NCI-H2227 (cell line): ENCODE measurements at regions not wholly inside any gene's neighbourhood (a gene's known extent, or its start where the extent isn't known, plus 50 kb on each side); places are given as distances from the start of the nearest gene placed in this dataset.

Experiments used
- DNase-seq: peaks from one replicate; lab custom pipeline; 2025; ENCODE audit not compliant: unreplicated experiment; lab: John Stamatoyannopoulos, UW

GRCh38 chr5:30856242-30856641, 337.2 kb upstream of the CDH6 start:
- no peak for DNase-seq

GRCh38 chr5:30853158-30853557, 340.3 kb upstream of the CDH6 start:
- DNase-seq: no peak

GRCh38 chr5:30850866-30851265, 342.6 kb upstream of the CDH6 start:
- no peak for DNase-seq

- no peak for DNase-seq
Observed at GRCh38 chr5:30849931-30850710, 343.4 kb upstream of the CDH6 start.

GRCh38 chr5:30846171-30846570, 347.3 kb upstream of the CDH6 start:
- no peak for DNase-seq

- DNase-seq: no peak
Observed at GRCh38 chr5:30845194-30845593, 348.3 kb upstream of the CDH6 start.

GRCh38 chr5:30843541-30843940, 349.9 kb upstream of the CDH6 start:
- no peak for DNase-seq

- DNase-seq: no peak
Observed at GRCh38 chr5:30839956-30840355, 353.5 kb upstream of the CDH6 start.

GRCh38 chr5:30838936-30839496, 354.5 kb upstream of the CDH6 start:
- DNase-seq: no peak

- no peak for DNase-seq
Observed at GRCh38 chr5:30832519-30832918, 361.0 kb upstream of the CDH6 start.

GRCh38 chr5:30831605-30832004, 361.9 kb upstream of the CDH6 start:
- no peak for DNase-seq

- DNase-seq: no peak
Observed at GRCh38 chr5:30831123-30831522, 362.4 kb upstream of the CDH6 start.

- DNase-seq: no peak
Observed at GRCh38 chr5:30811298-30811697, 382.2 kb upstream of the CDH6 start.

GRCh38 chr5:30809933-30810332, 383.6 kb upstream of the CDH6 start:
- DNase-seq: no peak

- DNase-seq: no peak
Observed at GRCh38 chr5:30808996-30809395, 384.5 kb upstream of the CDH6 start.

GRCh38 chr5:30804739-30805505, 388.6 kb upstream of the CDH6 start:
- DNase-seq: no peak

GRCh38 chr5:30802961-30803705, 390.4 kb upstream of the CDH6 start:
- DNase-seq: no peak

GRCh38 chr5:30781643-30782042, 411.8 kb upstream of the CDH6 start:
- no peak for DNase-seq

- DNase-seq: no peak
Observed at GRCh38 chr5:30768056-30768690, 425.3 kb upstream of the CDH6 start.

- DNase-seq: no peak
Observed at GRCh38 chr5:30765706-30766105, 427.8 kb upstream of the CDH6 start.

- DNase-seq: no peak
Observed at GRCh38 chr5:30765227-30765626, 428.3 kb upstream of the CDH6 start.
